EL (cell line): ENCODE measurements at regions not wholly inside any gene's neighbourhood (a gene's known extent, or its start where the extent isn't known, plus 50 kb on each side); places are given as distances from the start of the nearest gene placed in this dataset.
A peak's percentile ranks its signal among the peaks of the same experiment; 100 is the strongest.

Experiments used
- DNase-seq: peaks from one replicate; pipeline ENCODE4 v3.0.0-alpha.2; 2016

DNA sequence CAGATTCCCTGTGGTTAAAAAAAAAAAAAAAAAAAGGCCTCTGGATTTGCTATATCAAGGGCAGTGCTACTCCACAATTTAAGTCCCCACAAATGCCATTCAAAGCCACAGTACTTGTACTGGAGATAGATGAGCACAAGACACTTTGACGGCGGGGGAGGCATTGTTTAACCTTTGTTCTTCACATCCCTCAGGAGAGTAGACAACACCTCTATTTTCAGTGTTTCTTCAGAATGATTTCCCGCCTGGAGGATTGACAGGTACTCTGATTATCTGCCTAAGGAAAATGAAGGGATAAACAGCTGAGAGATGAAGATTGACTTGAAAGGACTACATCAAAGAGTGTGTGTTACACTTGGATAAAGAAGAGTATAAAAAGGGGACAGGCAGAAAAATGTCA lies 58.7 kb downstream of the OTOL1 start:
- no peak for DNase-seq

GRCh38 chr3:161556533-161556932 lies 59.9 kb downstream of the OTOL1 start:
- DNase-seq, result no peak

- DNase-seq, result no peak
Measured at GRCh38 chr3:161556941-161557340, 60.3 kb downstream of the OTOL1 start.

DNA sequence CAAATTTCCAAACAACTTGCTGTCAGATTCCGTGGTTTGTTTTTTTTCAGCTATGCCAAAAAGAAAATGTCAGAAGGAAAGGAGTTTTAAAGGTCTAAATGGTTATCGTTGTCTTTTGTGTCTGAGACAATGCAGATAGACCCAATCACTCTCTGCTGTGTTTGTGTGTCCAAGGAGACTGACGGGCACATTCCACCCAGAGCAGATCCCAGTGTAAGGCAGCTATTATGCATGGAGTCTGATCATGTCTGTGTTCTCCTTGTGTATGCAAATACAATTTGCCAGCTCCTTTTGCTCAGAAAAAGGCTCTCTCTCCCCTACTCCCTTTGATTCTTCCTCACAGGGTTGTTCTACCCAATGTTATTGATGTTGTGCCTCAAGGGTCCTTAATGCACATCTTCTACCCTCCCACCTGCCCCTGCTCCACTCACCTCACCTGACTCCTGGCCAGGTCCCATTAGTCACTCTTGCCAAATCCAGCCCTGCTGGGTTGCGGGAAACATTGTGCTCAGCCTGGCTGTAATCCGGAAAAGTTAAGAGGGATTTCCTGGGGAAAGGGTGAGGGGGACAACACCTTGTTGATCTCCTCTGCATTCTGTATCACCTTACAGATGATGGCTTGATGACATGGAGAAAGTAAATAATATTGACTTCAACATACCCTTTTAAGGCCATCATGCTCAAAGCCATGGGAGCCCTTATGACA lies 61.0 kb downstream of the OTOL1 start:
- no peak for DNase-seq

DNA sequence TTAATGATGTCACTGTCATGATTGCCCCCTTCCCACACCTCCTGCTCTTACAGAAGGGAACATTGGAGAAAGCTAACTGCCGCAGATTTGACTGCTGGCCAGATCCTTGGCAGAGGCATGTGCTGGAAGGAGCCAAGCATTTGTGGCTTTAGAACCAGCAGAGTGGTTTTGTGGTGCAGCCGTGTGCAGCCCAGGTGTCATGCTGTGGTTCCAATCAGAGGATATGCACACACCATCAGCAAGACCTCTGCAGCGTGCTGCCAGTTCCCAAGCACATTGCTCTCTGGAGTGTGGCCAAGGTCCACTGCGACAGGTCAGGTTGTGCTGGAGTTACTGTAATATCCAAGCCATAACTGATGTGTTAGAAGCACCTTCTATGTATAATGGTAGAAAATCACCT lies 61.6 kb downstream of the OTOL1 start:
- no peak for DNase-seq

DNA sequence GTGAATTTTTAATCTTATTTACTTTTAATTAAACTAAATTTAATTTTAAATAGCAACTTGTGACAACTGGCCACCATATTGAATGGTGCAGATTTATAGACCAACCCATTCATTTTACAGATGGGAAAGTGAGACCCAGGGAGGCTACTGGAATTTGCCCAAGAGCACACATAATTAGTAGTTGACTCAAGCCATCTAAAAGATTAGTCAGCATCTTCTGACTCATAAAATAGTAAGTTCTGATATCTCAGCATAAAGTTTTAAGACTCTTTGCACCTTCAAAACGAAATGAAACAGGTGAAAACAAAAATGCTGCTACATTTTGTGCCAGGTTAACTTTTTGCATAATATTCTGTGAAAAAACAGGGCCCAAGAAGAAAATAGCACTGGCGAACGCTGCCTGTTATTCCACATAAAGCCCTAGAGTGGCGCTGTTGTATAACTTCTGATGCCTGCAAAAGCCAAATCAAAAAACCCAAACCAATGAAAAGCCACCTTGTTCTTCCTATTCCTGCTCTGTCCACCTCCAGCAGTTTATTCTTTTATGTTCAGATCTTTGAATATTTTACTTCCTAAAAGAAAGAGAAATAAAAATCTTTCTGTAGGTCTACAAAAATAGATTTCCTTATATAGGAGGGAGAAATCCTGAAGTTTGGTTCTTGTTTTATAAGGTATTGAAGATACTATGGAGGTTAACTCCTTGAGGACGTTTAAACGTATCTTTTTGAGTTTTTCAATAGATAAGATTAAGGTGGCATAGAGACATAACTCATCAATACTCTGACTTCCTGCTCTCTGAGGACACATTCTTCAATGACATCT lies 62.8 kb downstream of the OTOL1 start:
- DNase-seq, result peak; percentile 56

DNA sequence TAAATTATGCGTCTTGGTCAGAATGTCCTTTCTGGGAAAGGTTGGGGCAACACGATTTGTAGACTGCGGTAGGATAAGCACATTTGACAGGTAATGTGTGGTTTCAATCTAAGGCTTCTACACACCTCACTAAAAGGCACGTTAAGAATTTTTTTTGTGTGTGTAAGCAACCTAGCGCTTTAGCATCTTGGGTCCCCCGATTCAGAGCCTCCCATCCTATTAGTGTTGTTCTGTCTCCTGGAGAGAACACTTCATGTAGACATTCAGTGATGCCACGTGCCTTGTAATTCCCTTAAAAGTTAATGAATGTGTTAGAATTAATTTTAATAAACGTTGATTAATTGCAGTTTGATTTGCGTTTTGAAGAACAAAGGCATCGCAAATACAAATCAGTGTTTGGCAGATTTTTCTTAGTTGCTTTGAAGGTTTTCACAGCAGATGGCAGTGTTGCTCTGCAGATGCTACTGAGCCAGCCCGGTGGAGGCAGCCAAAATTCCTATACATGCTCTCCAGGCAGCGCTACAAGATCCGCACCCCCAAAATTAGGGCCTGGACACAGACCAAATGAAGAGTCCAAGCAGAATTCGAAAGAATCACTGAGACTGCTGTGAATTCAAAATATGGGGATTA lies 63.5 kb downstream of the OTOL1 start:
- peak; percentile 51 for DNase-seq

DNA sequence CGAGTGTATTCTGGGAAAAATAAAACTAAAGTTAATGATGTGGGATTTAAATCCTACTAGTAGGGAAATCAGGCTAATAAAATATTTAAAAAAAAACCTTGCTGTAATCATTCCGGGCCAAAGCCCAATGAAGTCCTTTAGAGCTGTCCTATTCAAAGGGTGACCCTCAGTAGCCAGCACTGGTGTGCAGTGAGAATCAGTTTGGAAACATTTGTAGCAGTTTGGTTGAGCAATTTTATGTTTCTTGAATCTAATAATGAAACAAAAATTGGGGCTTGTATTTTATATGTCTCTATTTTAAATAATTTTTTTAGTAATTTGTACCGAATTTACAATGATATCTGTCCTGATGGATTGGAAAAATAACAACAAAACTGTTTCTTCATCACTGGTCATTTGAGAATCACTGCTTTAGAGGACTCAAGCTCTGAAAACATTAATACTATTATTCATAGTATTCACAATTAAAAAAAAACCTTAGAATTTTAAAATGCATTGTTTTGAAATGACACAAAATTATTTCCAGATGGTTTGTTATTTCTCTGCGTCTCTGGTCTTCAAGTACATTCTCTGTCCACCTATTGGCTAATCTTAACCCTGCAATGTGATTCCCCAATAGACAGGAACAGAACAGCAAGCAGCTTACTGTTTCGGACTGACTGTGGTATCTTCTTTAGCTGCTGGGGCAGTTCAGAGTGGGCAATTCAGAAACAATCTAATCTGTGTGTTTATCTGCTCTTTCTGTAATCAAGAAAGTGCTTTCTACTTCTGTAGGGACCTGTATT lies 71.2 kb downstream of the OTOL1 start:
- DNase-seq, result peak; percentile 62

DNA sequence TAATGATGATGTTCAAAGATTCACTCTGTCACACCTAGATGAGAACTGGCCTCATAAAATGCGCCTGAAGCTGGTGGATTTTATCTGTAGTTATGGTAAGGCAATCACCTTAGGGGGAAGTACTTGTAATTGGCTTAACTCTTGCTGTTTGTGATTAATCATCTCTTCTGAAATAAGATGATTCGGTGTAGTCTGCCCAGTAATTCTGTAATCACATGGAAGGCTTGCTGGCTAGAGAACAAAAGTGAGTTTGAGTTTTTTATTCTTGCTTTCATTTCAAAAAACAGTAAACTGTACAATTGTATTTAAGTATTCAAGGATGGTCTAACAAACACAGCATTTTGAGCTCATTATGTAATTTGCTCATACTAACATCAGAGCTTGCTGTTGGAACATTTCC lies 72.1 kb downstream of the OTOL1 start:
- DNase-seq, result no peak

DNA sequence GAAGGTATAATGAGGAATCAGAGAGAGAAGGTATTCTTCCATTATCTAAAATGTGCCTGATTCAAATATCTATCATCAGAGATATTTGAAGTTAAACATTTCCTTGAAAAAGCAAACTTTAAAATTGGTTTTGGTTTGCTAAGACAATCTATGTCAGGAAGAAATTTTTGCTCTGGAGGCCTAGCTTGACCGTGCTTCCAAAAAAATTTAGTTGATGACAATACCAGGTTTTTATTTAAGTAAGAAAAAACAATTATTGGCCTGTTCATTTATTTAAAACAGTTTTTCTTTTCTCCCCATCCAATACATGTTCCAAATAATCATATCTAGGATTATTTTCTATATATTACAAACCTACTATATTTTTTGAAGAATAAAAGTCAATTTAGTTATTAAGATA lies 75.3 kb downstream of the OTOL1 start:
- DNase-seq, result no peak

DNA sequence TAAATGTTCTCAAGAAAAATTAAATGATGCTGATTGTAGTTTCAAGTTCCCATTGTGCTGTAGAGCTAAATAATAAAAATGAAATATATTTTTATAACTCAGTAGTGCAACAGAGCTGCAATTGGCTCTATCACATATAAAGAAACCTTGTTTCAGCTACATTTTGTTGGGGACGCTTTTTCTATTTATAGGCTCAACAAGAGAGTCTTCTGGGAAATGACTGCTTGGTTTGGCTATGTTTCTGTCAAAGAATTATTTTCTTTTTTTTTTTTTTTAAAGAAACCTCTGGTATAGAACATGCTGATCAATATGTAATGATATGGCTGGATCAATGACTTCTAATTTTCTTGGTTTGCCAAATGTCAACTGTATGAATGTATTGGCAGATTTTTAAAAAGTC lies 76.5 kb downstream of the OTOL1 start:
- no peak for DNase-seq

DNA sequence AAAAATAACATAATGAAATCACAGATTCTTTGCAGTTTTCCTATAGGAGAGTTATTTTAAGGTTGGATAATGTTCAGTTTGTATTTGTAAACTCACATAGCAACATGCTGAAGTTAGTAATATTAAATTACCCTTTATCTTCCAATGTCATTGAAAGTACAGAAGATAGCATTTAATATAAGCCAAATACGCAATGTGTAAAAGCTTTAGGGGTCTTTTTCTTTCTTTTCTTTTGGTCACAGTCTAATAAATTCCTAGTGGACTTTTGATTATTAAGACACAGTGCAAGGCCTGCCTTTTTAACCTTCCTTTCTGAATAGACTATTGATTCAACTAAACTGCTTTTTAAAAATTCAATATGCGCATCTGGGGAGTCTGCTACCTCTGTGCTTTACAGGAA lies 79.3 kb downstream of the OTOL1 start:
- DNase-seq, result no peak

- no peak for DNase-seq
Measured at GRCh38 chr3:161576311-161576710, 79.7 kb downstream of the OTOL1 start.

- DNase-seq, result no peak
Measured at GRCh38 chr3:161576714-161577510, 80.3 kb downstream of the OTOL1 start.

DNA sequence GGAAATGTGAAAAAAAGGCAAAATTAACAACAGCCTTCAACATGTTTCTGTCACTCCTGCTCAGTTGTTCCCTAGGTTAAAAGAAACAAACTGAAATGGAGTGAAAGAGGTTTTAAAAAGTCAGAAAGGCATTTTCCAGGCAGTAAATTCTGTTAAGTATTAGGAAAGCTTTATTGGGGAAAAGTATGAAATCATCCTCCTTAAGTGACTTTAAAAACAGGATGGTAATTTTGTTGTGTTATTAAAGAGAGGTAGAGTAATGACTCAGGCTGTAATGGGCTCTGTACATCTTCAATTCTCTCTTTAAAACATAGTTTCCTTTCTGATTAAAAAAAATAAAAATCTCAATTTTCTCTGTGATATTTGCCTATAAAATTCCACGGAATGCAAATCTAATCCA lies 81.1 kb downstream of the OTOL1 start:
- DNase-seq, result no peak

GRCh38 chr3:161579395-161580126 lies 83.0 kb downstream of the OTOL1 start:
- no peak for DNase-seq

DNA sequence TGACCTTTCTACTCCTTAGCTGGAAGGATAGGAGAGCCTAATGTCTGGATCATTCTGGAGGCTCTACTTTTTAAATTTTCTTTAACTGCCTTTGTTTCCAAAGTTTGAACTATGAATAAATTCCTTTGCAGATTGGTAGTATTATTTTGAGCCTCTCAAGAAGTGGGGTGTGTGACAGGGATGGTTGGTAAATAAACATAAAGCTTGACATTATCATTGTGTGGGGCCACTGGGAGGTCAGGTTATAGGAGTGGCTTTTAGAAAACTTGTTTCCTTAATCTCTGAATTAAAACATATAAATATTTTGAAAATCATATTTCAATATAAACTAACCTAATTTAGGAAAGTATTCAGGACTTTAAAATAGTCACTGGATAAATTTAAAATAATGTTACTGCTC lies 89.3 kb downstream of the OTOL1 start:
- DNase-seq, result no peak

GRCh38 chr3:161586556-161587235 lies 90.1 kb downstream of the OTOL1 start:
- no peak for DNase-seq

- DNase-seq, result no peak
Measured at GRCh38 chr3:161598639-161599038, 102.0 kb downstream of the OTOL1 start.

GRCh38 chr3:161599697-161600096 lies 103.1 kb downstream of the OTOL1 start:
- no peak for DNase-seq

DNA sequence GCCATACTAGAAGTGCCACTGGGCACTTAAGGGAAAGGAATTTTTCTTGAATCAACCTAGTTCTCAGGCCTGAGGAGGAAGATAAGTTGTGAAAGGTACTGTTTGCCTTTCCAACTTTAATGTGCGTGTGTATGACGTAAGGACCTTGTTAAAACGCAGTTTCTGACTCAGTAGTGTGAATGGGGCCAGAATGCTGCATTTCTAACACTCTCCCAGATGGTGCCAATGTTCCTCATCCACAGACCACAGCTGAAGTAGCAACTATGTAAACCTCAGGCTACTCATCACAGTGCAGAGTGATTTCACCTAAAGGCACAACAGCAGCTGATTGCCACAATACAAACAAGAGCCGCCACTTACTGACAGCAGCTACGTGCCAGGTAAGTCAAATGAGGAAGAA lies 103.6 kb downstream of the OTOL1 start:
- peak; percentile 3 for DNase-seq
